GM12878 (cell line): ENCODE measurements at regions not wholly inside any gene's neighbourhood (a gene's known extent, or its start where the extent isn't known, plus 50 kb on each side); places are given as distances from the start of the nearest gene placed in this dataset.

Experiments used
- ATAC-seq: fragments of 200-7000 bp; cut with Tn5 transposase; 3 replicates; pipeline ENCODE4 v1.9.1; 2020; ENCODE audit warnings: mild to moderate bottlenecking, moderate library complexity
- BruUV-seq: library from RNA; stranded (reverse); fragments of 400-500 nt; replicated peaks from 2 replicates; lab custom pipeline; 2021; lab: Mats Ljungman, UMichigan
- CTCF ChIA-PET: fragments of 300-600 bp; sonication (Branson Sonifier 250); formaldehyde crosslinking; extraction: SDS; loops from one replicate; lab custom pipeline; 2021; ENCODE audit warnings: inconsistent platforms; lab: Yijun Ruan, JAX
- POLR2A ChIA-PET: fragments of 350-600 bp; formaldehyde crosslinking; extraction: SDS; loops from one replicate; lab custom pipeline; 2021; ENCODE audit warnings: inconsistent platforms; lab: Charles Lee
- RAD21 ChIA-PET: fragments of 300-600 bp; sonication (Branson Sonifier 250); formaldehyde crosslinking; loops from one replicate; lab custom pipeline; 2023; ENCODE audit warnings: antibody characterized with exemption; ENCODE audit not compliant: unreplicated experiment; lab: Charles Lee
- SMC1A ChIA-PET: fragments of 300-600 bp; sonication (Branson Sonifier 250); formaldehyde crosslinking; loops from one replicate; lab custom pipeline; 2023; ENCODE audit not compliant: unreplicated experiment, uncharacterized antibody; lab: Charles Lee
- DNase-seq: peaks from one replicate; pipeline ENCODE4 v3.0.0-alpha.2; 2011; ENCODE audit warnings: low read depth, low spot score
- FAIRE-seq: peaks from 3 replicates; lab custom pipeline; 2011; peaks lifted over from hg19 to GRCh38; lab: Jason Lieb, UNC
- H2AFZ ChIP-seq: 2 replicates; pipeline ENCODE4 v1.6.0; 2011; ENCODE audit warnings: low read depth, low read length, control low read depth; ENCODE audit not compliant: control insufficient read depth
- H3K27ac ChIP-seq: 2 replicates; pipeline ENCODE4 v1.5.1; 2011; ENCODE audit warnings: control low read depth; ENCODE audit not compliant: control insufficient read depth, insufficient read depth
- H3K27me3 ChIP-seq, 2 experiments: replicated peaks in 1 of 2; 2 replicates each; pipeline versions ENCODE4 v1.6.0 to v1.6.1; 2011; ENCODE audit warnings: low read length in 1 of 2; ENCODE audit not compliant: control insufficient read depth in 2 of 2, insufficient read depth in 2 of 2
- H3K36me3 ChIP-seq, 2 experiments: 2 replicates each; pipeline ENCODE4 v1.5.1; 2011; ENCODE audit warnings: low read length in 1 of 2; ENCODE audit not compliant: control insufficient read depth in 2 of 2, insufficient read depth in 2 of 2
- H3K4me1 ChIP-seq: 2 replicates; pipeline ENCODE4 v1.6.1; 2011; ENCODE audit warnings: mild to moderate bottlenecking, low read length, moderate library complexity, mixed read lengths; ENCODE audit not compliant: control insufficient read depth, insufficient read depth
- H3K4me2 ChIP-seq: 2 replicates; pipeline ENCODE4 v1.6.0; 2011; ENCODE audit warnings: control low read depth; ENCODE audit not compliant: control insufficient read depth, insufficient read depth
- H3K4me3 ChIP-seq: fragments of 200-600 bp; sonication (generic); 2 replicates; pipeline ENCODE4 v1.5.1; 2016
- H3K79me2 ChIP-seq: 2 replicates; pipeline ENCODE4 v1.6.0; 2011; ENCODE audit warnings: low read length; ENCODE audit not compliant: control insufficient read depth, insufficient read depth
- H3K9ac ChIP-seq: 2 replicates; pipeline ENCODE4 v1.8.0; 2011; ENCODE audit warnings: low read length, control low read depth, mixed read lengths; ENCODE audit not compliant: control insufficient read depth, insufficient read depth
- H3K9me3 ChIP-seq: replicated peaks from 3 replicates; pipeline ENCODE4 v1.5.1; 2011; ENCODE audit warnings: mild to moderate bottlenecking, low read length; ENCODE audit not compliant: control insufficient read depth, insufficient read depth
- H4K20me1 ChIP-seq: 2 replicates; pipeline ENCODE4 v1.6.0; 2011; ENCODE audit not compliant: control insufficient read depth, insufficient read depth
- CHD1 ChIP-seq: IDR thresholded peaks from 2 replicates; pipeline ENCODE4 v1.6.1; 2012; ENCODE audit warnings: low read depth, low read length, improper control_type of control experiment
- CHD4 ChIP-seq: fragments of 200-600 bp; sonication (generic); IDR thresholded peaks from 2 replicates; pipeline ENCODE4 v1.6.1; 2016; ENCODE audit warnings: mild to moderate bottlenecking
- FOXK2 ChIP-seq: fragments of 450-650 bp; IDR thresholded peaks from 2 replicates; pipeline ENCODE4 v1.6.1; 2017; ENCODE audit warnings: mild to moderate bottlenecking, moderate library complexity
- RBBP5 ChIP-seq: fragments of 200-600 bp; sonication (generic); conservative IDR thresholded peaks from 2 replicates; pipeline ENCODE4 v1.6.1; 2016
- ZBTB4 ChIP-seq: fragments of 450-650 bp; formaldehyde crosslinking; IDR thresholded peaks from 2 replicates; pipeline ENCODE4 v1.4.0; 2022; ENCODE audit warnings: mild to moderate bottlenecking, moderate library complexity
- ZNF592 ChIP-seq: fragments of 450-650 bp; IDR thresholded peaks from 2 replicates; pipeline ENCODE4 v1.6.1; 2017; ENCODE audit warnings: mild to moderate bottlenecking, moderate library complexity
- WGBS: methylation state at CpG from one replicate; pipeline ENCODE4 v1.1.6; 2016; ENCODE audit warnings: low lambda C conversion rate; ENCODE audit not compliant: insufficient replicate concordance, insufficient coverage; ENCODE audit errors: missing lambda C conversion rate; 5-methylcytosine and 5-hydroxymethylcytosine counted together
- in situ Hi-C: fragments of 300-500 bp; cut with MboI; formaldehyde crosslinking; loops from 9 replicates; pipeline ENCODE4 v1.14.3; 2018; ENCODE audit warnings: mixed read lengths
- intact Hi-C: fragments of 100-400 bp; cut with micrococcal nuclease; formaldehyde crosslinking; loops from one replicate; pipeline ENCODE4 v1.14.2; 2022; ENCODE audit not compliant: unreplicated experiment

GRCh38 chr11:23536907-23537306 is 676.6 kb upstream of the CCDC179 start (continued):
- TF ChIP-seq ZNF592 (no peak), CHD1 (no peak), FOXK2 (no peak)

GRCh38 chr11:23539556-23539955 is 679.3 kb upstream of the CCDC179 start:
- H3K27me3 ChIP-seq: no peaks in the 10 kb centered on the region
- TF ChIP-seq RBBP5 (no peak), CHD4 (no peak), ZBTB4 (no peak), FOXK2 (no peak)
- TF ChIP-seq, all 136 proteins: peak for 0
- POLR2A ChIA-PET: interaction anchor here (0.7 kb wide), 1 partner anchor 717 kb away, joined by 7 read pairs; no protein-coding TSS in a partner anchor
- Histone ChIP-seq H3K9me3 (no peaks in the 10 kb centered on the region), H4K20me1 (no peaks in the 10 kb centered on the region), H3K36me3 (no peaks in the 10 kb centered on the region), H3K4me2 (no peak overlapping the region), H3K4me1 (no peaks in the 10 kb centered on the region), H2AFZ (no peak overlapping the region), H3K27ac (no peak overlapping the region), H3K9ac (no peak overlapping the region), H3K79me2 (no peaks in the 10 kb centered on the region), H3K4me3 (no peak overlapping the region)
- RAD21 ChIA-PET: interaction anchor here (0.6 to 3.4 kb wide), 5 partner anchors 426 to 847 kb away, joined by 4 to 20 read pairs (median 7); no protein-coding TSS in a partner anchor
- no peak for ATAC-seq
- FAIRE-seq: no peak
- CTCF ChIA-PET: interaction anchor here (0.8 to 3.8 kb wide), 26 partner anchors 9 to 847 kb away, joined by 3 to 33 read pairs (median 6); no protein-coding TSS in a partner anchor
- intact Hi-C loops (loop anchor here (10.0 kb wide), 1 partner anchor 665 kb away; no protein-coding TSS in a partner anchor), in situ Hi-C loops (no loop called here)
- DNase-seq: no peak
- 59% methylated on average over 5 of the region's 5 CpGs for WGBS
- BruUV-seq: no TSS peak
- SMC1A ChIA-PET: interaction anchor here (0.6 to 3.1 kb wide), 12 partner anchors 11 to 710 kb away, joined by 3 to 27 read pairs (median 3); no protein-coding TSS in a partner anchor
